Neural cell (in vitro differentiated cells): ENCODE measurements at regions not wholly inside any gene's neighbourhood (a gene's known extent, or its start where the extent isn't known, plus 50 kb on each side); places are given as distances from the start of the nearest gene placed in this dataset.

Experiments
- H2AFZ ChIP-seq: fragments of 200-600, 300-800 bp; sonication (generic), shearing (Covaris generic); 2 replicates; pipeline ENCODE4 v1.6.0; 2014; ENCODE audit warnings: low read depth, mild to moderate bottlenecking, antibody characterized with exemption, low read length, moderate library complexity
- H3F3A ChIP-seq: fragments of 200-600 bp; shearing (Covaris generic); 2 replicates; pipeline ENCODE4 v1.6.1; 2016; ENCODE audit warnings: mild to moderate bottlenecking, moderate library complexity, mixed read lengths, antibody characterized with exemption, low read length; ENCODE audit not compliant: insufficient read depth, poor library complexity, severe bottlenecking
- H3K27ac ChIP-seq: fragments of 200-600, 300-800 bp; sonication (generic), shearing (Covaris generic); 2 replicates; pipeline ENCODE4 v1.5.1; 2014; ENCODE audit warnings: mild to moderate bottlenecking, low read length, moderate library complexity
- H3K27me3 ChIP-seq: fragments of 300-800, 200-600 bp; sonication (generic), shearing (Covaris generic); 2 replicates; pipeline ENCODE4 v1.6.0; 2014; ENCODE audit warnings: mild to moderate bottlenecking, low read depth, low read length, moderate library complexity; ENCODE audit not compliant: insufficient read depth
- H3K36me3 ChIP-seq: fragments of 300-800, 200-600 bp; sonication (generic), shearing (Covaris generic); 2 replicates; pipeline ENCODE4 v1.5.1; 2014; ENCODE audit warnings: mild to moderate bottlenecking, antibody characterized with exemption, low read length, moderate library complexity; ENCODE audit not compliant: insufficient read depth
- H3K4me2 ChIP-seq: fragments of 300-800, 200-600 bp; sonication (generic), shearing (Covaris generic); 2 replicates; pipeline ENCODE4 v1.6.0; 2014; ENCODE audit warnings: mild to moderate bottlenecking, low read length
- H3K4me3 ChIP-seq: fragments of 300-800, 200-600 bp; sonication (generic), shearing (Covaris generic); 2 replicates; pipeline ENCODE4 v1.5.1; 2014; ENCODE audit warnings: mild to moderate bottlenecking, low read length, moderate library complexity
- H3K79me2 ChIP-seq: fragments of 200-600 bp; shearing (Covaris generic); replicated peaks from 2 replicates; pipeline ENCODE4 v1.6.0; 2014; ENCODE audit warnings: mild to moderate bottlenecking, low read length, moderate library complexity; ENCODE audit not compliant: insufficient read depth
- H3K9ac ChIP-seq: fragments of 300-800, 200-600 bp; sonication (generic), shearing (Covaris generic); 2 replicates; pipeline ENCODE4 v1.6.1; 2016; ENCODE audit warnings: mild to moderate bottlenecking, low read length, mixed read lengths
- H3K9me2 ChIP-seq: fragments of 200-600 bp; shearing (Covaris generic); 2 replicates; pipeline ENCODE4 v1.6.1; 2016; ENCODE audit warnings: mild to moderate bottlenecking, low read length, mixed read lengths; ENCODE audit not compliant: insufficient read depth
- H3K9me3 ChIP-seq: fragments of 200-600, 300-800 bp; sonication (generic), shearing (Covaris generic); 2 replicates; pipeline ENCODE4 v1.6.1; 2016; ENCODE audit warnings: mild to moderate bottlenecking, mixed run types, low read length, moderate library complexity, mixed read lengths
- H4K20me1 ChIP-seq: fragments of 200-600 bp; shearing (Covaris generic); 2 replicates; pipeline ENCODE4 v1.6.1; 2016; ENCODE audit warnings: mild to moderate bottlenecking, mixed run types; ENCODE audit not compliant: insufficient read depth
- EP300 ChIP-seq: fragments of 450-650 bp; conservative IDR thresholded peaks from 2 replicates; pipeline ENCODE4 v1.6.1; 2014; ENCODE audit warnings: antibody characterized with exemption, mild to moderate bottlenecking, moderate library complexity; ENCODE audit not compliant: poor library complexity, severe bottlenecking
- EZH2 ChIP-seq: fragments of 200-600, 300-800 bp; shearing (Covaris generic), sonication (generic); IDR thresholded peaks from 2 replicates; pipeline ENCODE4 v1.6.1; 2014; ENCODE audit warnings: antibody characterized with exemption, low read length, borderline replicate concordance, mild to moderate bottlenecking; ENCODE audit not compliant: insufficient read depth, poor library complexity, severe bottlenecking
- MXI1 ChIP-seq: fragments of 450-650 bp; conservative IDR thresholded peaks from 2 replicates; pipeline ENCODE4 v1.6.1; 2014; ENCODE audit warnings: antibody characterized with exemption, mild to moderate bottlenecking; ENCODE audit not compliant: poor library complexity, severe bottlenecking
- POLR2AphosphoS5 ChIP-seq: IDR thresholded peaks from 2 replicates; pipeline ENCODE4 v1.6.1; 2012
- RAD21 ChIP-seq: fragments of 450-650 bp; conservative IDR thresholded peaks from 2 replicates; pipeline ENCODE4 v1.6.1; 2014; ENCODE audit warnings: antibody characterized with exemption, mild to moderate bottlenecking, moderate library complexity
- SMC3 ChIP-seq: fragments of 450-650 bp; conservative IDR thresholded peaks from 2 replicates; pipeline ENCODE4 v1.6.1; 2014; ENCODE audit warnings: antibody characterized with exemption, mild to moderate bottlenecking, moderate library complexity; ENCODE audit not compliant: poor library complexity
- TAF1 ChIP-seq: IDR thresholded peaks from 2 replicates; pipeline ENCODE4 v1.6.1; 2012; ENCODE audit warnings: low read depth
- TF ChIP-seq, protein P1 (sequence below): IDR thresholded peaks from 2 replicates; pipeline ENCODE4 v1.6.1; 2012; ENCODE audit warnings: borderline replicate concordance
- TF ChIP-seq, protein P2 (sequence below): fragments of 450-650 bp; IDR thresholded peaks from 2 replicates; pipeline ENCODE4 v1.5.1; 2014; ENCODE audit warnings: antibody characterized with exemption, mild to moderate bottlenecking, moderate library complexity; ENCODE audit not compliant: poor library complexity, severe bottlenecking

DNA sequence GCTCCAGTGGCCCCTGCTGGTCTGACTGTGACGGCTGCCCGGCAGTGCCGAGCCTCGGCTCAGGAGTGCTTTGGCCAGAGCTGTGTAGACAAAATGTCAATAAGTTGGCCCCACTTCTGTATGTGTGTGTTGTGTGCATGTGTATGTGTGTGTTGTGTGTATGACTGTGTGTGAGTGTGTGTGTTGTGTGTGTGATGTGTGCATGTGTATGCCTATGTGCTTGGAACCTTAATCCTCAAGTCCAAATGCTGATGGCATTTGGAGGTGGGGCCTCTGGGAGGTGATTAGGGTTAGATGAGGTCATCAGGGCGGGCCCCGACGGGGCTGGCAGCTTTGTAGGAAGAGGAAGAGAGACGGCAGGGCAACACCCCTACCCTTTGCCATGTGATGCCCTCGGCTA lies 269.0 kb downstream of the DCDC2C start:
- Histone ChIP-seq H3K36me3 (no peaks in the 10 kb centered on the region), H3K4me2 (no peak overlapping the region), H3K9me3 (no peaks in the 10 kb centered on the region), H2AFZ (no peak overlapping the region), H3K79me2 (no peaks in the 10 kb centered on the region), H3F3A (no peaks in the 10 kb centered on the region), H3K27ac (no peak overlapping the region), H3K9me2 (no peaks in the 10 kb centered on the region), H3K4me3 (no peak overlapping the region), H3K27me3 (no peaks in the 10 kb centered on the region), H4K20me1 (no peaks in the 10 kb centered on the region), H3K9ac (no peak overlapping the region)
- TF ChIP-seq EP300 (no peak), RAD21 (no peak), POLR2AphosphoS5 (no peak), MXI1 (no peak), EZH2 (no peak), SMC3 (no peak), TAF1 (no peak)
- TF ChIP-seq, protein P1, sequence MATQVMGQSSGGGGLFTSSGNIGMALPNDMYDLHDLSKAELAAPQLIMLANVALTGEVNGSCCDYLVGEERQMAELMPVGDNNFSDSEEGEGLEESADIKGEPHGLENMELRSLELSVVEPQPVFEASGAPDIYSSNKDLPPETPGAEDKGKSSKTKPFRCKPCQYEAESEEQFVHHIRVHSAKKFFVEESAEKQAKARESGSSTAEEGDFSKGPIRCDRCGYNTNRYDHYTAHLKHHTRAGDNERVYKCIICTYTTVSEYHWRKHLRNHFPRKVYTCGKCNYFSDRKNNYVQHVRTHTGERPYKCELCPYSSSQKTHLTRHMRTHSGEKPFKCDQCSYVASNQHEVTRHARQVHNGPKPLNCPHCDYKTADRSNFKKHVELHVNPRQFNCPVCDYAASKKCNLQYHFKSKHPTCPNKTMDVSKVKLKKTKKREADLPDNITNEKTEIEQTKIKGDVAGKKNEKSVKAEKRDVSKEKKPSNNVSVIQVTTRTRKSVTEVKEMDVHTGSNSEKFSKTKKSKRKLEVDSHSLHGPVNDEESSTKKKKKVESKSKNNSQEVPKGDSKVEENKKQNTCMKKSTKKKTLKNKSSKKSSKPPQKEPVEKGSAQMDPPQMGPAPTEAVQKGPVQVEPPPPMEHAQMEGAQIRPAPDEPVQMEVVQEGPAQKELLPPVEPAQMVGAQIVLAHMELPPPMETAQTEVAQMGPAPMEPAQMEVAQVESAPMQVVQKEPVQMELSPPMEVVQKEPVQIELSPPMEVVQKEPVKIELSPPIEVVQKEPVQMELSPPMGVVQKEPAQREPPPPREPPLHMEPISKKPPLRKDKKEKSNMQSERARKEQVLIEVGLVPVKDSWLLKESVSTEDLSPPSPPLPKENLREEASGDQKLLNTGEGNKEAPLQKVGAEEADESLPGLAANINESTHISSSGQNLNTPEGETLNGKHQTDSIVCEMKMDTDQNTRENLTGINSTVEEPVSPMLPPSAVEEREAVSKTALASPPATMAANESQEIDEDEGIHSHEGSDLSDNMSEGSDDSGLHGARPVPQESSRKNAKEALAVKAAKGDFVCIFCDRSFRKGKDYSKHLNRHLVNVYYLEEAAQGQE = no peak
- TF ChIP-seq, protein P2, sequence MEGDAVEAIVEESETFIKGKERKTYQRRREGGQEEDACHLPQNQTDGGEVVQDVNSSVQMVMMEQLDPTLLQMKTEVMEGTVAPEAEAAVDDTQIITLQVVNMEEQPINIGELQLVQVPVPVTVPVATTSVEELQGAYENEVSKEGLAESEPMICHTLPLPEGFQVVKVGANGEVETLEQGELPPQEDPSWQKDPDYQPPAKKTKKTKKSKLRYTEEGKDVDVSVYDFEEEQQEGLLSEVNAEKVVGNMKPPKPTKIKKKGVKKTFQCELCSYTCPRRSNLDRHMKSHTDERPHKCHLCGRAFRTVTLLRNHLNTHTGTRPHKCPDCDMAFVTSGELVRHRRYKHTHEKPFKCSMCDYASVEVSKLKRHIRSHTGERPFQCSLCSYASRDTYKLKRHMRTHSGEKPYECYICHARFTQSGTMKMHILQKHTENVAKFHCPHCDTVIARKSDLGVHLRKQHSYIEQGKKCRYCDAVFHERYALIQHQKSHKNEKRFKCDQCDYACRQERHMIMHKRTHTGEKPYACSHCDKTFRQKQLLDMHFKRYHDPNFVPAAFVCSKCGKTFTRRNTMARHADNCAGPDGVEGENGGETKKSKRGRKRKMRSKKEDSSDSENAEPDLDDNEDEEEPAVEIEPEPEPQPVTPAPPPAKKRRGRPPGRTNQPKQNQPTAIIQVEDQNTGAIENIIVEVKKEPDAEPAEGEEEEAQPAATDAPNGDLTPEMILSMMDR = no peak

DNA sequence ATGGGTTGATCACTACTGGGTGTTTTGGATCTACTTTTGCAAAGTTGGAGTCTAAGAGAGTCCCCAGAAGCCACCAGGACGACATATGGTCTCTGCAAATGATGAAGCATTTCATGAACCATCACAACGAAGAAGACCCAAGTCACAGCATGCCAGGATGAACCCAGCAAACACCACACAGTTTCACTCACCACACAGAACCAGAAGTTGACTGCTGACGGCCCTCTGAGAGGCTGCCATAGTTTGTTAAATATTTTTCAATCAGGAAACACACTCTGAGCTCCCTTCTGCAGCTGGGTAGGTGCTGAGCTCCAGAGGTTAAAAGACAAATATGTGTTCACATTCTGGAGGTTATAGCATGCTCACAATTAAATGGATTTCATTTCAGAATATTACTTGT lies 271.4 kb downstream of the DCDC2C start:
- Histone ChIP-seq H2AFZ (no peak overlapping the region), H3K79me2 (no peaks in the 10 kb centered on the region), H3K9ac (no peak overlapping the region), H3K27ac (no peak overlapping the region), H3K9me3 (peaks cover 6% of the 10 kb centered on the region), H3K4me2 (no peak overlapping the region), H3K27me3 (no peaks in the 10 kb centered on the region), H4K20me1 (no peaks in the 10 kb centered on the region), H3K4me3 (no peak overlapping the region), H3K9me2 (no peaks in the 10 kb centered on the region), H3K36me3 (no peaks in the 10 kb centered on the region), H3F3A (no peaks in the 10 kb centered on the region)
- TF ChIP-seq EZH2 = no peak
- no peak for TF ChIP-seq TAF1
- TF ChIP-seq SMC3 = no peak
- TF ChIP-seq RAD21 = no peak
- TF ChIP-seq MXI1 = no peak
- TF ChIP-seq, protein P2 = no peak
- TF ChIP-seq POLR2AphosphoS5 = no peak
- TF ChIP-seq, protein P1 = no peak
- no peak for TF ChIP-seq EP300
